ENCODE measurements at regions not wholly inside any gene's neighbourhood (a gene's known extent, or its start where the extent isn't known, plus 50 kb on each side); places are given as distances from the start of the nearest gene placed in this dataset.
"Not testable (repeated sequence)": the region's sequence is repeated elsewhere in the genome, so short reads cannot be mapped to it uniquely, and the experiment has no call there.

GRCh38 chr18:67766930-67767329 lies 250.4 kb upstream of the DSEL start:
- TF ChIP-seq CTCF (IDR thresholded peaks at IDR 0.05; ENCODE audit: control insufficient read depth, extremely low read depth, insufficient read depth): no peak

GRCh38 chr18:67752211-67752610 lies 235.7 kb upstream of the DSEL start:
- not testable (repeated sequence) for H3K4me3 ChIP-seq (ENCODE audit: low read depth, low read length); DNase-seq (ENCODE audit: low read depth)

More at GRCh38 chr18:67766930-67767329, 250.4 kb upstream of the DSEL start:
- no peak overlapping the region for H3K4me3 ChIP-seq (ENCODE audit: low read depth, low read length)
- no peak for DNase-seq (ENCODE audit: low read depth)

GRCh38 chr18:67742954-67743353 lies 226.4 kb upstream of the DSEL start:
- no peak for DNase-seq (ENCODE audit: low read depth)
- TF ChIP-seq CTCF (IDR thresholded peaks at IDR 0.05; ENCODE audit: control insufficient read depth, extremely low read depth, insufficient read depth): no peak

GRCh38 chr18:67742525-67742924 lies 226.0 kb upstream of the DSEL start:
- no peak for TF ChIP-seq CTCF (IDR thresholded peaks at IDR 0.05; ENCODE audit: control insufficient read depth, extremely low read depth, insufficient read depth)
- DNase-seq (ENCODE audit: low read depth): no peak
- H3K4me3 ChIP-seq (ENCODE audit: low read depth, low read length): no peak overlapping the region

More at GRCh38 chr18:67742954-67743353, 226.4 kb upstream of the DSEL start:
- no peak overlapping the region for H3K4me3 ChIP-seq (ENCODE audit: low read depth, low read length)

GRCh38 chr18:67735506-67735905 lies 219.0 kb upstream of the DSEL start:
- no peak overlapping the region for H3K4me3 ChIP-seq (ENCODE audit: low read depth, low read length)
- TF ChIP-seq CTCF (IDR thresholded peaks at IDR 0.05; ENCODE audit: control insufficient read depth, extremely low read depth, insufficient read depth): no peak
- DNase-seq (ENCODE audit: low read depth): no peak

- no peak overlapping the region for H3K4me3 ChIP-seq (ENCODE audit: low read depth, low read length)
- no peak for TF ChIP-seq CTCF (IDR thresholded peaks at IDR 0.05; ENCODE audit: control insufficient read depth, extremely low read depth, insufficient read depth)
- DNase-seq (ENCODE audit: low read depth): no peak
Observed at GRCh38 chr18:67733088-67733487, 216.6 kb upstream of the DSEL start.

GRCh38 chr18:67731851-67732250 lies 215.3 kb upstream of the DSEL start:
- DNase-seq (ENCODE audit: low read depth): no peak
- no peak for TF ChIP-seq CTCF (IDR thresholded peaks at IDR 0.05; ENCODE audit: control insufficient read depth, extremely low read depth, insufficient read depth)
- no peak overlapping the region for H3K4me3 ChIP-seq (ENCODE audit: low read depth, low read length)
